Stomach (tissue), 8 donors: ENCODE measurements at regions not wholly inside any gene's neighbourhood (a gene's known extent, or its start where the extent isn't known, plus 50 kb on each side); places are given as distances from the start of the nearest gene placed in this dataset.

Experiments
- DNase-seq, 2 donors: peaks; one replicate each; pipeline versions ENCODE4 v3.0.0 to v3.0.0-alpha.2; 2013 to 2019
- H3K27ac ChIP-seq, 5 donors: fragments of 200-600 bp in 4 of 5; sonication (generic) in 4 of 5; one replicate each; pipeline ENCODE4 v1.5.1; 2013 to 2019; ENCODE audit warnings: mild to moderate bottlenecking in 1 of 5, moderate library complexity in 1 of 5
- H3K27me3 ChIP-seq, 3 donors: fragments of 200-600 bp; sonication (generic); one replicate each; pipeline ENCODE4 v1.5.1; 2017 to 2019; ENCODE audit warnings: mixed run types in 1 of 3
- H3K36me3 ChIP-seq, 4 donors: fragments of 200-600 bp; sonication (generic); 1 replicate in 3 of 4; 2 replicates in 1 of 4; pipeline ENCODE4 v1.5.1; 2016 to 2019
- H3K4me1 ChIP-seq, 4 donors: fragments of 200-600 bp; sonication (generic); one replicate each; pipeline ENCODE4 v1.5.1; 2016 to 2019
- H3K4me3 ChIP-seq, 4 donors: fragments of 200-600 bp; sonication (generic) in 3 of 4; one replicate each; pipeline ENCODE4 v1.5.1; 2016 to 2019; ENCODE audit warnings: mild to moderate bottlenecking in 1 of 4
- H3K9me3 ChIP-seq, 4 donors: fragments of 200-600 bp; sonication (generic); one replicate each; pipeline ENCODE4 v1.5.1; 2016 to 2019
- EP300 ChIP-seq: sonication (generic); formaldehyde crosslinking; IDR thresholded peaks from one replicate; pipeline ENCODE4 v1.6.1; 2017; ENCODE audit warnings: antibody characterized with exemption
- POLR2A ChIP-seq, 4 donors: fragments of 450-650 bp; IDR thresholded peaks; one replicate each; pipeline ENCODE4 v1.6.1; 2016; ENCODE audit warnings: antibody characterized with exemption in 4 of 4, control low read depth in 2 of 4, mild to moderate bottlenecking in 1 of 4, moderate library complexity in 1 of 4
- POLR2AphosphoS5 ChIP-seq, 3 donors: sonication (generic); formaldehyde crosslinking; IDR thresholded peaks; one replicate each; pipeline ENCODE4 v1.6.1; 2016; ENCODE audit warnings: antibody characterized with exemption in 3 of 3
- WGBS, 5 donors: extraction: QIAGEN DNeasy Blood & Tissue Kit in 3 of 5; methylation state at CpG; one replicate each; pipeline versions ENCODE4 v1.1.5 to v1.1.7; 2013 to 2018; 5-methylcytosine and 5-hydroxymethylcytosine counted together
- intact Hi-C: fragments of 100-400 bp; cut with DNase I; formaldehyde crosslinking; loops from one replicate; pipeline ENCODE4 v1.15.1; 2023; ENCODE audit warnings: low total_unique reads
- TF ChIP-seq, protein P1 (sequence below), 7 experiments: fragments of 450-650 bp in 4 of 7; fragments of 200-600 bp in 3 of 7; sonication (generic) in 3 of 7; IDR thresholded peaks; one replicate each; pipeline ENCODE4 v1.5.1; 2016 to 2019; ENCODE audit warnings: antibody characterized with exemption in 7 of 7, control low read depth in 2 of 7, mild to moderate bottlenecking in 1 of 7
- donor health status: healthy with polysubstance abuse.
- donor health status: Bipolar disorder and iron deficiency.
- donor health status: healthy.

DNA sequence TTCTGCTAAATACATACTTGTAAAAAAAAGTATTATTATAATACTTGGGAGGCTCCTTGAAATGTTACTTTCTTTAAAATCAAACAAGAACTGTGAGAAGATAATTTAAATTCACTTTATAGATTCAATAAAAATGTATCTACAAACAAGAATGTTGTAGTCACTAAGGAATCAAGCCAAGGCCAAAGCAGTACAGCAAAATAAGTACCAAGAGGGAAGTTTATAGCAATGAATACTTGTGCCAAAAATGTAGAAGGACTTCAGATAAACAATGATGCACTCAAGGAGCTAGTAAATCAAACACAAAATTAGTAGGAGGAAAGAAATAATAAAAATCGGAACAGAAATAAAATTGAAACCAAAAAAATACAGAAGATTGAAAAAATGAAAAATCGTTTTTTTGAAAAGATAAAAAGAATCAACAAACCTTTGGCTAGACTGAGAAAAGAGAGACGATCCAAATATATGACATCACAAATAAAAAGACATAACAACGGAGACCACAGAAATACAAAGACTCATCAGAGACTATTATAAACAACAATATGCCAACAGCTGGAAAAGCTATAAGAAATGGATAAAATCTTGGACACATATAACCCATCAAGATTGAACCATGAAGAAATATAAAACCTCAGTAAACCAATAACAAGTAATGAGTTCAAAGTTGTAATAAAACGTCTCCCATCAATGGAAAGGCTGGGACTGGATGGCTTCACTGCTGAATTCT is 286.0 kb upstream of the TMEM229A start:
- no peaks in the 10 kb centered on the region for H3K4me1 ChIP-seq
- H3K9me3 ChIP-seq: no peaks in the 10 kb centered on the region
- H3K27ac ChIP-seq: no peak overlapping the region
- H3K36me3 ChIP-seq: no peaks in the 10 kb centered on the region
- H3K27me3 ChIP-seq: no peaks in the 10 kb centered on the region
- intact Hi-C loops: no loop called here
- 54 to 66% (median 63%) methylated on average over 5 of the region's 5 CpGs for WGBS, 5 donors
- no peak for TF ChIP-seq POLR2AphosphoS5 (IDR thresholded peaks at IDR 0.05)
- TF ChIP-seq EP300: no peak
- no peak for TF ChIP-seq POLR2A (IDR thresholded peaks at IDR 0.05)
- TF ChIP-seq, protein P1, sequence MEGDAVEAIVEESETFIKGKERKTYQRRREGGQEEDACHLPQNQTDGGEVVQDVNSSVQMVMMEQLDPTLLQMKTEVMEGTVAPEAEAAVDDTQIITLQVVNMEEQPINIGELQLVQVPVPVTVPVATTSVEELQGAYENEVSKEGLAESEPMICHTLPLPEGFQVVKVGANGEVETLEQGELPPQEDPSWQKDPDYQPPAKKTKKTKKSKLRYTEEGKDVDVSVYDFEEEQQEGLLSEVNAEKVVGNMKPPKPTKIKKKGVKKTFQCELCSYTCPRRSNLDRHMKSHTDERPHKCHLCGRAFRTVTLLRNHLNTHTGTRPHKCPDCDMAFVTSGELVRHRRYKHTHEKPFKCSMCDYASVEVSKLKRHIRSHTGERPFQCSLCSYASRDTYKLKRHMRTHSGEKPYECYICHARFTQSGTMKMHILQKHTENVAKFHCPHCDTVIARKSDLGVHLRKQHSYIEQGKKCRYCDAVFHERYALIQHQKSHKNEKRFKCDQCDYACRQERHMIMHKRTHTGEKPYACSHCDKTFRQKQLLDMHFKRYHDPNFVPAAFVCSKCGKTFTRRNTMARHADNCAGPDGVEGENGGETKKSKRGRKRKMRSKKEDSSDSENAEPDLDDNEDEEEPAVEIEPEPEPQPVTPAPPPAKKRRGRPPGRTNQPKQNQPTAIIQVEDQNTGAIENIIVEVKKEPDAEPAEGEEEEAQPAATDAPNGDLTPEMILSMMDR (IDR thresholded peaks at IDR 0.05): no peak
- DNase-seq: no peak
- H3K4me3 ChIP-seq: no peak overlapping the region

DNA sequence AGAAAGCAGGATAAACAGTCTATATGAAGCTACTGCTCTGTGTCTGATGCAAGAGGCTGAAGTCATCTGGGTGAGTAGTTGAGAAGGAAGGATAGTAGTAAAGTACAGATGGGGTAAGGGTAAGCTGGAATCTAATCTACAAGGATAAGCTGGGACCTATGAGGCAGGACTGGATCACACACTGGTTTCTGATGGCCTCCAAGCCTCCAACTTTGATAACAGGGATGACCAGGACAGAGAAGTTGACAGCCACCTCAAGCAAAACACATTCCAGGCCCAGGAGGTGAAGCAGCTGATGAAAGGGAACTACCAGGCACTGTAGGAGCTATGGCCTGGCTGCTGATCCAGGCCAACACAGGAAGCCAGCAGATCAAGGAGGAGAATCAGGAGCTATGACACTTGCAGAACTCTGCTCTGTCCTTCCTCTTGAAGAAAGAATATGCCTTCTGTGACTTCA is 278.1 kb upstream of the TMEM229A start:
- no peaks in the 10 kb centered on the region for H3K36me3 ChIP-seq
- no peak overlapping the region for H3K27ac ChIP-seq
- no peak overlapping the region for H3K4me3 ChIP-seq
- intact Hi-C loops: no loop called here
- TF ChIP-seq EP300: no peak
- no peak for DNase-seq
- no peaks in the 10 kb centered on the region for H3K4me1 ChIP-seq
- H3K27me3 ChIP-seq: no peaks in the 10 kb centered on the region
- H3K9me3 ChIP-seq: no peaks in the 10 kb centered on the region

DNA sequence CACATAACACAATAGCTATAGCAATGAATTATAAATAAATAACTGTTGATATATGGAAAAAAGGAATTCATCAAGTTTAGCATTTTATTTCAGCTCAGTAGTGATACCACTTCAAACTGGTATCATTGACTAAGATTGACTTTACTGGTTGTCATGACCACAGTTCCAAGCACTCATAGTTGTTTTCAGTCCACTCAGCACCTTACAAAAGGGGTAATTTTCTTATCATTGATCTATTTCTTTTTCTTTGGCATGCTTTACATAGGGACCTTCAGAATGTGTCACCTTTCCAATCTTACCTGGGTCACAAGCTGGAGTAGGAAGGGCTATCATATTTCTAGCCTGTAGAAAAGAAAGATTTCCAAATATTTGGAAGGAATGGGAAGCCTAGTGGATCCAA is 275.5 kb upstream of the TMEM229A start:
- no peak overlapping the region for H3K4me3 ChIP-seq
- H3K36me3 ChIP-seq: no peaks in the 10 kb centered on the region
- H3K9me3 ChIP-seq: no peaks in the 10 kb centered on the region
- no peaks in the 10 kb centered on the region for H3K27me3 ChIP-seq
- no peak overlapping the region for H3K27ac ChIP-seq
- intact Hi-C loops: no loop called here
- H3K4me1 ChIP-seq: no peaks in the 10 kb centered on the region
- DNase-seq: no peak
- no peak for TF ChIP-seq POLR2AphosphoS5 (IDR thresholded peaks at IDR 0.05)
- no peak for TF ChIP-seq EP300
- TF ChIP-seq POLR2A (IDR thresholded peaks at IDR 0.05): no peak
- TF ChIP-seq, protein P1 (IDR thresholded peaks at IDR 0.05): no peak

DNA sequence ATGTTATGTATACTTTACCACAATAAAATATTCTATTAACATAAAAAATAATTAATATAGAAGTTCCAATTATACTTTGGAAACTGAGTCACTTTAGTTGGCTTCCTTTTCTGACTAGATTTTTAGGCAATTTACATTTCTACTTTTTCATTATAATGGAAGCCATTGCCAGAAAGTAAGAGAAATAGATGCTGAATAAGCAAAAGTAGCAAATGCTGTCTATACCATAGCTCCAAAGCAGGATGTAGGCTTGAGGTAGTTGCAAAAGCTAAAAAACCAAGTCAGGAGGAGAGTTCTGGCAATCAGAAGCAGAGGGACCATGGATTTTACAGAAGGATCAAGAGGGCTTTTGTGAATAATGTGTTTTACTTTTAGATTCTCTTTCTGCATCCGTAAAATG is 262.4 kb upstream of the TMEM229A start:
- TF ChIP-seq EP300 (no peak), POLR2A (IDR thresholded peaks at IDR 0.05) (no peak)
- TF ChIP-seq, protein P1 (IDR thresholded peaks at IDR 0.05): no peak
- no peak overlapping the region for H3K27ac ChIP-seq
- no peaks in the 10 kb centered on the region for H3K4me1 ChIP-seq
- no peak for DNase-seq
- H3K36me3 ChIP-seq: no peaks in the 10 kb centered on the region
- peaks cover 0 to 28% (median 12%) of the 10 kb centered on the region in 4 donors for H3K9me3 ChIP-seq
- no peak overlapping the region for H3K4me3 ChIP-seq
- intact Hi-C loops: no loop called here
- H3K27me3 ChIP-seq: no peaks in the 10 kb centered on the region
- WGBS, 5 donors: 87 to 100% (median 94%) methylated on average over 1 of the region's 1 CpG

DNA sequence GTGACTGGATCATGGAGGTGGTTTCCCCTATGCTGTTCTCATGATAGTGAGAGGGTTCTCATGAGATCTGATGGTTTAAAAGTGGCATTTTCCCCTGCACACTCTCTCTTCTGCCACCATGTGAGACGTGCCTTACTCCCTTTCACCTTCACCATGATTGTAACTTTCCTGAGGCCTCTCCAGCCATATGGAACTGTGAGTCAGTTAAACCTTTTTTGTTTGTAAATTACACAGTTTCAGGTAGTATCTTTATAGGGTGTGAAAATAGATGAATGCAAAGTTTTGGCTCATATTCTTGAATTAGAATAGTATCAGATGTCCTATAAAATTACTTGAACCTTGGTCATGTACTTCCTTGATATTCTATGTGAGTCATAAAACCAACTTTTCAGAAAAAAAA is 252.1 kb upstream of the TMEM229A start:
- DNase-seq: no peak
- Histone ChIP-seq H3K9me3 (no peaks in the 10 kb centered on the region), H3K4me1 (no peaks in the 10 kb centered on the region), H3K4me3 (no peak overlapping the region), H3K27ac (no peak overlapping the region), H3K27me3 (no peaks in the 10 kb centered on the region), H3K36me3 (no peaks in the 10 kb centered on the region)
- WGBS, 5 donors: 42 to 63% (median 45%) methylated on average over 1 of the region's 1 CpG
- intact Hi-C loops: no loop called here
- TF ChIP-seq POLR2AphosphoS5 (IDR thresholded peaks at IDR 0.05): no peak
- TF ChIP-seq, protein P1 (IDR thresholded peaks at IDR 0.05): no peak
